ENCODE measurements at regions not wholly inside any gene's neighbourhood (a gene's known extent, or its start where the extent isn't known, plus 50 kb on each side); places are given as distances from the start of the nearest gene placed in this dataset.

- DNase-seq = no peak
Measured at GRCh38 chr12:91835693-91836092, 310.0 kb downstream of the BTG1 start.

- DNase-seq = no peak
Measured at GRCh38 chr12:91833780-91834359, 311.8 kb downstream of the BTG1 start.

DNA sequence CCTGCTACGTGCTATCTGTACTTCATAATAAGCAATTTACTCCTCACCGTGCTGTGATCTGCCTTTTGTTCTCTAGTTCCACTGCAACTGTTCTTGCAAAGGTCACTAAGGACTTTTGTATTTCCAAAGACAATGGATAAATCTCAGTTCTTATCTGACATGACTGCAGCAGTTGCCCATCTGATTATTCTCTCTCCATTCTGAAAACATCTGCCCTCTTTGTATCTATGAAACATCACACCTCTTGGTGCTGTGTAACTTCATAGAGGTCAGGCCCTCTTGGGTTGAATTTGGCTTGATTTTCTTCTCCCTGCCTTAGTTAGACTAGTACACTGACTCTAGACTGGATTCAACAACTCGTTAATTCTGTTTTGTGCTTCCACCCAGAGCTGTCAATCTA lies 319.6 kb downstream of the BTG1 start:
- no peak for DNase-seq

DNA sequence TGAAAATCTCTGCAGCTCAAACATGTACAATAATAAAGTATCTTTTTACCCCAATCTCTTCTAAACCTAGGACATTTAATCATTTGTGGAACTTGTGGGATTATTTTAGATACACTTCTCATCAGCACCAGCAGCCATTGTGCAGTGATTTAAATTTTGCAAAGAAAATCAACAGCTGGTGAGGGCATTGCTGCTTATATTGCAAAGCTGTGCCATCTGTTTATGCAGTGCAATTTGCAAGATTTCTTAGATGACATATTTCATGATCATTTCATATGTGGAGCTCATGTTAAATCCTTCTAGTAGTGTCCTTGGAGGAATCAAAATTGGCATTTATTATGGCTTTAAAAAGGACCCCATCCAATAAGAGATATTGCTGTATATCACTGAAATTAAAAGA lies 320.7 kb downstream of the BTG1 start:
- no peak for DNase-seq

- no peak for DNase-seq
Measured at GRCh38 chr12:91819132-91819447, 326.6 kb downstream of the BTG1 start.

GRCh38 chr12:91818227-91819131 lies 327.2 kb downstream of the BTG1 start:
- DNase-seq = no peak

GRCh38 chr12:91817517-91817916 lies 328.1 kb downstream of the BTG1 start:
- DNase-seq = no peak

DNA sequence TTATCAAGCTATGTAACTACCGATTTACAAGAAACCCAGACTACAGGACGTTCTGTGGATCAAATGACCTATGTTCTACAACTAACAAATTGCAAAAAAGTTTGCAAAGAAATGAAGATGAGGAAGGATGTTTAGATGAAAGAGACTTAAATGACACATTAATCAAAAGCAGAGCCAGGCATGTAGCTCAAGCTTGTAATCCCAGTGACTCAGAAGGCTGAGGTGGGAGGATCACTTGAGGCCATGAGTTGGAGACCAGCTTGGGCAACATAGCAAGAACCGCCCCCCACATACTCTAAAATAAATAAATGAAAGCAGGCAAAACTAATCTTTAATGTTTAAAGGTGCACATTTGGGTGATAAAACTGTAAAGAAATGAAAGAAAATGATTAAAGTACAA lies 331.9 kb downstream of the BTG1 start:
- peak in 1 of 2 experiments; percentile 54 for DNase-seq

DNA sequence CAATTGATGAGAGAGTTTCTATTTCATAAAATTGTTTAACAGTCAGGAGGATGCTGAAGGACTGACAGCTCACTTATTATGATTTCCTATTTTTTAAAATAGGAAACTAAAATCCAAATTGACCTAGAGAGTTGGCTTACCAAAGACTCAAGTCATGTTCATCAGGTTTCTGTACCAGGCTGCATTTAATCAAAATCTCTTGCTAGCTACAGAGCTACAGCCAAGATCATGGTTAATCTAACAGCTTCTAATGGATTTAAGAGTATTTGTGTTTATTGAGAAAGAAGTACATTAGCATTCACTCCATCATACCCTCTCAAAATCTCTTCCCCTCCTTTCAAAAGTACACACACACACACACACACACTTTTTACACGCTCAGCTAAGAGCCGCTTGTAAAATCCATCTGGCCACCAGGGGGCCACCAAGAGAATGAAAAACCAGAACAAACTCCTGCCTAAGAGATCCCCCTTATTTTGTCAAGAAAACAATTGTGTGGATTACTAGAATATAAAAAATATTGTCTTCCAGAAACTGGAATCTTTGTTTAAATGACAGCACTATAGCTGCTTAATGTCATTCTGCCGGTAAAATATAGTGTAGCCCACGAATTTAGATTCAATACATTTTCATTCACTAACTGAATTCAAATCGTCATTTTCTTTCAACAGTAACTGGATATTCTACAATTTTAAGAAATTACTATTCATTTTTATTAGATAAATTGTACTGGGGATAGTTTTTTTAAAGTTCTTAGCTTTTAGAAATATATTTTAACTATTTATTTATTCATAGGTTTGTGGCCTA lies 334.0 kb downstream of the BTG1 start:
- DNase-seq = peak; percentile 65 to 71

DNA sequence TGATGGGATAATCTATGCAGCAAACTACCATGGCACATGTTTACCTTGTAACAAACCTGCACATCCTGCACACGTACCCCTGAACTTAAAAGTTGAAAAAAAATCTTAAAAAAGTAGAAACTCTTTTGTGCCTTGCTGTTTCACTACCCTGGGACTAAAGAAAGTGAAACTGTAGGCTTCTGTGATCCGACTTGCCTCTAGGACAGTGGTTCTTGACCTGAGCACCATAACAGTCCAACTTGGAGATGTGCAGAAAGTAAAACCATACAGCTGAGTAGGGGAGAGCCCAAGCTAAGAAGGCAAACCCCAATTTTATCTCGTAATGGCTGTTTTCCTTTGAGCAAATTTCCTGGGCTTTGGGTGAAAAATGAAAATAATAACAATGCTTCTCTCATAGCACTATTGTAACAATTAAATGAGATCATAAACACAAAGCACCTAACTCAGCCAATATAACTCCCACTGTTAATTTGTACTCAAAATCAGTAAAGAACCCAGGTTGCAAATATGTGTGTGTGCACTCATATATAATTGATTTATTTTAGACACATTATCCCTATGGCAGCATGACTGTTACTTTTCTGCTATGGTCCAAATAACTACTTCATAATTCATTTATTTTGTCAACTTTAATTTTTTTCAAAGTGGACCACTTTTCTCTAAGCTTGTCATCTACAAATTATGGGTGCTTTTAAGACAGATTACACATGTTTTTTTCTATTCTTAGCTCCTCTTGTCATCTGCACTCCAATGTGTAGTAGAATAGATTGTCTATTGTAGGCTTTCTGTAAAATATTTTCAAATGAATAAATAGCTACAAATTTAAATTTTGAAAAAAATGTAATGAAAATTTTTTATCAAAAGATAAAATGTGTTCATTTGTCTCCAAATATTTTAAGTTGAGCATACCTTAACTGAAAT lies 334.9 kb downstream of the BTG1 start:
- no peak for DNase-seq

GRCh38 chr12:91810077-91810476 lies 335.6 kb downstream of the BTG1 start:
- no peak for DNase-seq

- DNase-seq = no peak
Measured at GRCh38 chr12:91805031-91805430, 340.6 kb downstream of the BTG1 start.

GRCh38 chr12:91804533-91804932 lies 341.1 kb downstream of the BTG1 start:
- no peak for DNase-seq

GRCh38 chr12:91801048-91801447 lies 344.6 kb downstream of the BTG1 start:
- no peak for DNase-seq

DNA sequence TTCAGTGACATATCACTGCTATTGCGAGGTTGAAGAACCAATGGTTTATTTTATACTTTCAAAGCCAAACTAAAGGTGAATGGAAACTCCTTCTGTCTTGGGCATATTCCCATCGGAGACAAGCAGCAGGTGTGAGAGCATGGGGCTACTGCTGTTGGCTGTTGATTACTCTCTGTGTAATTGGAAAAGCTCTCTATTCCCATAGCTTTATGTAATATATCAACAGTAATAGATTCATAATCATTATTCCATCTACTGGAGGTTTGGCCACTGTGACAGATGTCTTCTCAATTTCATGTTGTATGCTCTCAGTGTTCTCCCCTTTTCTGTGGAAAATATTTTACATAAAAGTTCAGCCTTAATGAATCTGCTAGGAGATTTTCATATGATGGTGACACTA lies 352.0 kb downstream of the BTG1 start:
- no peak for DNase-seq

- no peak for DNase-seq
Measured at GRCh38 chr12:91792597-91792996, 353.0 kb downstream of the BTG1 start.

- DNase-seq = no peak
Measured at GRCh38 chr12:91786499-91787272, 359.0 kb downstream of the BTG1 start.

- no peak for DNase-seq
Measured at GRCh38 chr12:91785655-91786498, 359.8 kb downstream of the BTG1 start.

GRCh38 chr12:91781114-91781513 lies 364.5 kb downstream of the BTG1 start:
- DNase-seq = no peak

- peak; percentile 8 to 62 for DNase-seq
Measured at GRCh38 chr12:91778938-91779400, 366.7 kb downstream of the BTG1 start.
